HG03196 (cell line): ENCODE measurements at regions not wholly inside any gene's neighbourhood (a gene's known extent, or its start where the extent isn't known, plus 50 kb on each side); places are given as distances from the start of the nearest gene placed in this dataset.

Experiments
- ATAC-seq: cut with Tn5 transposase; IDR thresholded peaks from one replicate; pipeline ENCODE4 v1.9.1; 2021; ENCODE audit not compliant: unreplicated experiment

DNA sequence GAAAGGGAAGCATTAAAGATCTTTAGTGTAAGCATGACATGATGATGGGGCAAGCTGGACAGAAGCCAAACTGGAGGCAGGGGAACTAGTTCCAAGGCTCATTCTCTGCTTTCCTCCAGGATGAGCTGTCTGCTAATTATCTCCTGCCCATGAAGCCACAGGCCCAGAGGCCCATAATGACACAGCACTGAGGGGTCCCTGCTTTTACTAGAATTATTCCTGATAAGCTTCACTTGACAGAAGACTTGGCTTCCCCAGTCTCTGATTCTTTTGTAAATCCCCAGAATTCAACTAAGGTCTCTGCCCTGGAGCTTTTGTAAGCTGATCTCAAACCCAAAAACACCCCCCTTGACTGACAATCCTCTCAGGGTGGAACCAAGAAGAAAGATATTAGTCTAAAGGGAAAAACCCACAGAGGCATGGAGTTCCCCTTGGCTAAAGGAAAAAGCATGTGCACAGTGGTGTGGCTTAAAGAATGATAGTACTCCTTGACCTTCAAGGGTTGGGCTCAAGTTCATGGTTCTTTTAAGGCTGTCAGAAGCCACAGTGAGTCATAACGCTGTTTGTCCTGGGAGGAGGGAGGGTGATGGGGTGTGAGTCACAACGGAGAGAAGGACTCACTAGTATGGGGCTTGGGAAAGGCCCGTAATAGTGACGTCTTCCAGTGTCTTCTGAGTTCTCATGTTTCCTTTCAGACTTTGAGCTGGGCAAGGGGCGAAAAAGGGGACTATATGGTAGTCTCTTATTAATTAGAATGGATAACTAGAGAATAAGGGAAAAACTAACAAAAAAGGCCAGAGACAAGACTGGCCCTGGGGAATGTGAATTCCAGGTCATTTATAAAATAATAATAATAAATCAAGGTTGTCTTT, 146.0 kb upstream of the CPEB2 start:
- ATAC-seq: peak; percentile 98

DNA sequence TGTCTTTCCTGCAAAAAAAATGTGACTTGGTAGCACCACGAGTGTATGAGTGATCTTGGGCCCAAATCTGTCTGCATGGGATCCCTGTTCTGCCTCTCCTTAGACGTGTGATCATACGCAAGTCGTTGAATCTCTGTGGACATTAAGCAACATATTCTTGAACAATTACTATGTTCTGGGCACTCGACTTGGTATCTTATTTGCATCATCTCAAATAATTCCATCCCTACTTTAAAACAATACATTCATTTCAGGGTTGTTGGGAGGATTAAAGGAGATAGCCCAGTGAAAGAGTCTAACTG, 145.4 kb upstream of the CPEB2 start:
- ATAC-seq: no peak

DNA sequence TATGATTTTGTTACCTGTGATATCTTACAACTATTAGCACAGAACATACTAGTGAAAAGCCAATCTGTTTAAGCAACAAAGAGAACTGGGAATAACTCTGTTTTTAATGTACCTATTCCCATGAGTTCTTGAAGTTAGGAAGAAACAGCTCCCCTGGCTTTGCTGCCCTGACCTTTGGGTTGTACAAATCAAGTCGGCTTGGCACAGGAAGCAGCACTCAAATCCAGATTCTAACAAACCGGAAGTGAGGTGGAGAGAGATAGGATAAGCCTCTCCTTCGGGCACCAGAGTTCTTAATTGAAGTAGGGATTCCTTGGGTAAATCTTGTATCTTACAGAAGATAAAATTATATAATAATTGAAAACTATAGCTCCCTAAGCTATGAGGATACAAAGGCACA, 144.8 kb upstream of the CPEB2 start:
- ATAC-seq: no peak

DNA sequence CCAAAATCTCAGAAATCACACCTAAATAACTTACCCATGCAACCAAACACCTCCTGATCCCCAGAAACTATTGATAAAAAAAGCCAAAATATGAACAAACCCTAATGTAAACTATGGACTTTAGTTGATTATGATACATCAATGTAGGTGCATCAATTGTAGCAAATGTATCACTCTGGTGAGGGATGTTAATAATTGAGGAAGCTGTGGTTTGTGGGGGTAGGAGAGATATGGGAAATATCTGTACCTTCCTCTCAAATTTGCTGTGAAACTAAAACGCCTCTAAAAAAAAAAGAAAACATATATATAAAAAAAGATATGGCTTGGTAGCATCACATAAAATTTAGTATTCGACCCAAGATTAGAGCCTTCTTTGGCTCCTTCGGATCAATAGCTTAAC, 144.3 kb upstream of the CPEB2 start:
- ATAC-seq: no peak

DNA sequence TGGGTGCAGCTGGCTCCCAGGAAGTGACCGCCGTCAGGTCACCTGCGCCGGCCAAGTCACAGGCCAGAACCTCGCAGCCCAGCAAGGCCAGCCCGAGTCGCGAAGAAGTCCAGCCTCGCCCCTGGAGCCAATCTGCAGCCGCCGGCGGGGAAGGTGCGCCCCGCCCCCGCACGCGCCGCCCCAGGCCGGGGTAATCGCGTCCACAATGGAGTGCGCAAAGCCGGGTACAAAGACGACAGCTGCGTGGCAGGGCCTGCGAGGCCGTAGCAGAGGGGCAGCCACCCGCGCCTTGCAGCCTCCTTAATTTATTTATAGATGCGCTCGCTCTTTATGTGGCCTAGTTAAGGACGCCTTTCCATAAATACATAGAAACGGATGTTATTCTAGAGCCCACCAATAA, 139.4 kb upstream of the CPEB2 start:
- no peak for ATAC-seq

DNA sequence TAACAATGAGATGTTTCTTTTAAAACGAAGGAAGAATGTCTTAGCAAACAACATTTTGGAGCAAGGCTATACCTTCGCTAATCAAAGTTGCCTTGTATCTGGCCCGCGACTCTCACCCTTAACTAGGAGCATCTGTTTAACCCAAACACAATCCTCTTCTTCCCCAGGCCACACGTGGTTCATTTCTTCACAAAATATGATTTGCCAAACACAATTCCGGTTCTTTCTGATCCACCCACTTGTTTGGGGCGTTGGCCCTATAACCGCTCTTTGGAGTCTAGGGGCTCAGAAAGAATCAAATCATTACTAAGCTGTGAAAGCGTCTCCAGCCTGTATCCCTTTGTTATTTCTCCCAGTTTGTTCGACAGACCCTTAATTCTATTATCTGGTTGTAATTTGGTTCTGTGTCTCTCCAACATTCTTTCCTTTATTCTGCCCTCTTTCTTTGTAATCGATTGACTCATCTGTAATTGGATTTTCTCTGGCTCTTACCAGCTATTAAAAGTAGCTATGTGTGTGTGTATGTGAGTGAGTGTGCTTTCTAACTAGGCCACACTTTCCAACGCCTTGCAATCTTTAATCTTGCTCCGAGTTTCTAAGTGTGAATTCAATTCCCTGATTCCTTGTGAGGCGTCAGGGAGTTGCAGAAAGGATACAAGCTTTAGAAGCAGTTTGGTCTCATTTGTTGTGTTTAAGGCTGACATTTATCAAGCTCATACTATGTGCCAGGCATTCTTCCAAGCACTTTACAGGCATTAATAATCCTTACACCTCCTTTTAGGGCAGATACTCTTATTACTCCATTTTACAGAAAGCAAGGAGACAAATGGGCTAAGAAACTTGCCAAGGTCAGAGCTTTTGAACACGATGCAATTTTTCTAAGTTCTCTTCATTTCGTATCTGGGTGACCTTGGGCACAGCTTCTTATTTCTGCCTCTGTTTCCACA, 138.6 kb upstream of the CPEB2 start:
- no peak for ATAC-seq

DNA sequence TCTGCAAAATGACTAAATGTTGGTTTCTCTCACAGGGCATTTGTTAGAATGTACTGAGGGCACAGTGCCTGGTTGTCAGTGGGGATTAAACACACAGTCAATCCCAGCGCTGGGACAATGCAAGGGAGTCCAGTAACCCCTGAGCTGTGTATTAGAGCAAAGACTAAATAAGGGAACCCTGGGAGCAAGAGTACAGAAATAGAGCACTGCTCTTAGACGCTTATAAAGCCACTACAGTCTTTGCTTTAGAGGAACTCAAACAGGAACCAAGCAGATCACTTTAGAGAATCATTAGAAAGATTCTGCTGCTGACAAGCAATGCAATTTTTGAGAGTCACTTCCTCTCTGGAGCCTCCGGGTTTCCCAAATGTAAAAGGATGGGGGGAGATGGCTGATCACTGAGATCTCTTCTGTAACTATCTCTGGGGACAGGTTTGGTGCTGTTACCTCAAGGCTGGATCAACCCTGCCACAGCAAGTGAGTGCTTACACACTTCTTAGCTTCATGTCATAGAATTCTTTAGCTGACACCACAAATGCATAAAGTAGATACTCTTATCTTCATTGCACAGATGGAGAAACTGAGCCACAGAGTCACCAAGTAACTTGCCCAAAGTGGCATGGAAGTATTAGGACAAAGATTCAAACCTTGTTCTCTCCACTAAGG, 137.8 kb upstream of the CPEB2 start:
- ATAC-seq: no peak

DNA sequence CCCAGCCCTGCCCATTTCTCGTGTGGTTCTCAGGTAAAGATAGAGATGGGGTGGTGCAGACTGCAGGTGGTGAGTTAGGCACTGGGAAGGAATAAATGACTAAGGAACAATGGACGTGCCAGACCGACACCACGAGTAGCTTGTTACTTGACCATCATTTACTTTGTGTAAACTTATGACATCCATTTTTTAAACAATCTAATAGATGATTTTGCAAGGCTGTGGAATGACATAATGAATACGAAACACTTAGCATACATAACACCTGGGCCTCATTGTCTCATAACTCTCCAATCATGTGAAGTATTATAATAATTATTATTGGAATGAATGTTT, 137.3 kb upstream of the CPEB2 start:
- no peak for ATAC-seq

DNA sequence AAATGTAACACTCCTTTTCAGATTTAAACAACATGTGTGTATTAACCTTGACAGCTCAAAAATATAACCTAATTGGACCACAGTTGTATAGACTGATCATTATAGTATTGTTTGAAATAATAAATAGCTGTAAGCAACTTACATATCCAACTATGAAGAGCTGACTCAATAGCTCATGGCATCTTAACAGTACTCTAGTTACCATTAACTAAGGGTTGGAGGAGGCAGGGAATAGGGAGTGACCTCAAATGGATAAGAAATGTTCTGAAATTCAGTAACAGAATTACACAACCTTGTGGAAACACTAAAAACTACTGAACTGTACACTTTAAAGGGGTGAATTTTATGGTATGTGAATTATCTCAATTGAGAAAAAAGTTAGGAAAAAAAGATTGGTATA, 136.5 kb upstream of the CPEB2 start:
- no peak for ATAC-seq

DNA sequence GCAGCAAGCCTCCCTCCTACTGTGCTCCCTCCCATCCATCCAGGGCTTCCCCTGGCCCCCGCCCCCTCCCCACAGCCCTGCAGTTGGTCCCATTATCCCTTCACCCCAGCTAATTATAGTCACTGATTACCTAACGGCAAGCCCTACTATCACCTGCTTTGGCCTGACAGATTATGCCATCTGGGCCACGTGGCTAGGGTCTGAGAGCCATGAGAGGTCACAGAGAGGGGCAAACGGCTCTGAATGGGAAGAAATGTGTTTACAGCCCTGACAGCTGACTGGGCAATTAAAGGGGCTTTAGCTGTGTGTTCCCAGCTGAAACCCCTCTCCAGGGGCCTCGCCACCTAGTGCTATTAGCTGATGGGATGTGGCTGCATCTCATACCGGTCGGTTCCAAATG, 134.4 kb upstream of the CPEB2 start:
- ATAC-seq: no peak

DNA sequence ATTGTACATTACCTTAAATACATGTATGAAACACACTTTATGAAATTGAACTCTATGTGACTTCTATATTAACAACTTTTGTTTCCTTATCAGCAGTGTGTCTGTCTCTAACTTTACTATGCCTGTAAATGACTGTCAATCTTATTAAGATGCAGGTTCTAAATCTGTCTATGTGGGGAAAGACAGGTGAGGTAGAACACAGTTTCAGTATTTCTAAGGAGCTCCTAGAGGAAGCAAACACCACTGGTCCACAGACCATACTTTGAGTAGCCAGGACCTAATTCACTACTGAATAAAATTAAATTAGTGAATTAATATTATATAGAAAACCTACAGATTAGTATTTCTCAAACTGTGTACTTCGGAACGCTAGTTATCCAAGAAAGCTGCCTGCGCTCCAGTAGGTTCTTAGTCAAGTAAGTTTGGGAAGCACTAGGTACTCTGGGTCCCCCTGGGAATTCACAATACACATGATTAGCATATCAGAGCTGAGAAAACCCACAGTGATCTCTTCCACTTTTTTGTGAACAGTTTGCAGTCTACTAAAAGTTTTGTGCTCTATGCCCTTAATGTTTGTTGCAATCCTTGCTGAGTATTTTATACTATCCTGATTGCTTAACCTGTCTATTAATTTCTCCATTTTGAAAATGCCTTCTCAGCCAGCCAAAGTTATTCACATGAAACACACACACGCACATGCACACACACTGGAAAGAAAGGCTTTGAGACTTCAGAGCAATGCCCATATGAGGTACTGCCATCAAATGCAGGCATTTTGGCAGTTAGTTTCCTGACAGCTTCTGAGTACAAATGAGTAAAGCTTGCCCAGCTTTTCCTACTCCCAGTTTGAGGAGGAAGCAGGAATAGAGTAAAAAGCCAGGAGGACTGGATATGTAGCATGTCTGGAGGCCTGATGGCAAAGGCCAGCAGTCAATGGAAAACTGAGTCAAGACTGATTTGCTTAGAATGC, 133.6 kb upstream of the CPEB2 start:
- no peak for ATAC-seq

DNA sequence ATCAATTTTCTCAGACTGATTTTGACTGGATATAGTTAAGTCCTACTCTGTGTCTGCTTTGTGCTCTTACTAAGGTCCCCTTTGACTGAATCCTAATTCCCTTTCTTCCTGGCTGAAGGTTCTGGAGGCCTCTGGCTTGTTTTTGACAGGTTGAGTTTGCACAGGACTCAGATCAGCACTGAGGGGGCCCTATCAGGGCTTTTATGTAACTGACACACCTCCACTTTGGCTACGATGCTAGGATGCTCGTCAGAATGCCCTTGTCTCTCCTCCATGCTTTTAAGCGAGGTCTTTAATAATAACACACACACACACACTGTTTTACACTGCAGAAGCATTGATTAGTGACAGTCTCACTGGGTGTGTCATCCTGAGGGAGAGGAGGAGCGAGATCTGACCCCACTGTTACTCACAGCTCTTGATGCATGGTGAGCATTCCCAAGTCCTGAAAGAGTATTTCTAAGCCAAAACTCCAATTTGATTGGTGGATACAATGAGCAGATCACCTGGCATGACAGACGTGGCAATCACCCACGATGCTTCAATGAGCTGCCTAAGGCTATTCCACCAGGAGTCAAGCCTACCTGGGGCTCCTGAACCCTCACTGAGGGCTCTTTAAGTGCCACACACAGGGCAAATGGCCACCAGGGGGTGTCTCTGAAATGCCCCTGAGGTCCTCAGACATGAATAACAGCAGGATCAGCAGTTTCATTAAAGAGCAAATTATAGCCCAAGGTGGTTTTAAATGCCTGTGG, 130.4 kb upstream of the CPEB2 start:
- ATAC-seq: no peak

DNA sequence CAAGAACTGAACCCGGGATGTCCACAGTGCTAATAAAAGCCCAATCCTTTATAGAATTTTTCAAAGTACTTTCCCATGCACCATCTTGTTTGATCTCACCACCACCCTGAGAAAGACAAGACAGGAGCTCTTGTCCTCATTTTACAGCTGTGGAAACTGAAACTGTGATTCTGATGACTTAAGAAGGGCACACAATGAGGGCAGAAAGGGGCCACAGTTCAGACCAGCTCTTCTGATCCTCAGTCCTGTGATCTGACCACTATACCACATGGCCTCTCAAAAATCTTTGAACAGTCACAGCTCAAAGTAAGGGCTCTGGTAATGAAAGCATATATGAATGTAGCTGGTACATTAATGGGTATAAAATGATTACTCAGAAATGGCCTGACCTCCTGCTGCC, 127.3 kb upstream of the CPEB2 start:
- ATAC-seq: peak; percentile 71

DNA sequence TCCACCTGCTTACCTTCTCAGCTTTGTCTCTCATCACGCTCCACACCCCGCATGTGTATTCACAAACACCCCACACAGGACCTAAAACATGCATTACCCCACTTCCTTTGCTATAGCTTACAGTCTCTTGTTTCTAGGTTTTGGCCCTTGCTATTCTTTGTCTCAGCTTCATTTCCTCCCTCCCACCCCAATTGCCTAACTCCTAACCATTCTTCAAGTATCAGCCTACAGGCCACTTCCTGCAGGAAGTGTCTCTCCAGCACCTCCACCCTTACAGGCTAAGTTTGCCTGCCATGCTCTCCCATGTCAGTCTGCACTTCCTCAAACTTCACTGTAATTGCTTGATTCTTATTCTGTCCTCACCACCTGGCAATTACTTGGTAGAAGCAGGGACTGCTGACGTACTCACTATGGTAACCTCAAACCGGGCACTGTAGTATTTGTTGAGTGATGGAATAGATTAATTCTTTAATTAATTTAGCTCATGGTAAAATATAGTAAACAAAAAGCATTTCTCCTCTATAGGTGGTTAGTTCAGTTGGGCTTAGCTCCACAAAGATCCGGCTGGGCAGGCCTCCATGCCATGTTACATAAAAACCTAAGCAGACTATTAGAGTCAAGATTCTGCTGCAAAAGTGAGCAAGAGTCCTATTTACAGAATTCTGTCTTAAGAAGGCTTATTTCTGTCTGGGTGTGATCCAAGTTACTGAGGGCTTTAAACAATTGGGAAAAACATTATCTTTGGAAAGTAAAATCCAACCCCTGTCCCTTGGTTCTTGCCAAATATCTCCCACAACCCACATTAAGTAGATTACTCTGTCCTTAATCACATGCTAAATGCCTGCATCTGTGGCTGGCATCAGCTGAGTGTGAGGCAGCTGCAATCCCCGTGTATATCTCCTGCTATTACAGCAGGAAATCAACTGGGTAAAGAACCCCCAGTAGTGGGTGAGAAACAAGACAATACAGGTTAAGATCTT, 124.7 kb upstream of the CPEB2 start:
- ATAC-seq: peak; percentile 42

DNA sequence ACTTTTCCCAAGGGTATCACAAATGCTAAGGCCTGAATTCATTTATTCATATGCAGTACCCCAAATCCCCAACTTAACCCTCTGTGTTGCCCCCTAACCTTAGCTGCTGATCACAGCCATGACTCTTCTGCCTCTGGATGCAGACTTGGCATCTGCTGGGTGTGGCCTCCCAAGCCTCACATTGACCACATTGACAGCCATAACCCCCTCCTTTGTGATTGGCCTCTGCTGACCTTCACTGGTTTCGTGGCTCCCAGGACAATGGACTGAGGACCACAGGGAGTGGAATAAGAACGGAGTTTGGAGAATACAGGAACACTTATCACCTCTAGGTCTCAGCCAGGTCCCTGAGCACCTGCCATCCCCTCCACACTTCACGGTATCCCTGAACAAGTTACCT, 123.6 kb upstream of the CPEB2 start:
- ATAC-seq: no peak

DNA sequence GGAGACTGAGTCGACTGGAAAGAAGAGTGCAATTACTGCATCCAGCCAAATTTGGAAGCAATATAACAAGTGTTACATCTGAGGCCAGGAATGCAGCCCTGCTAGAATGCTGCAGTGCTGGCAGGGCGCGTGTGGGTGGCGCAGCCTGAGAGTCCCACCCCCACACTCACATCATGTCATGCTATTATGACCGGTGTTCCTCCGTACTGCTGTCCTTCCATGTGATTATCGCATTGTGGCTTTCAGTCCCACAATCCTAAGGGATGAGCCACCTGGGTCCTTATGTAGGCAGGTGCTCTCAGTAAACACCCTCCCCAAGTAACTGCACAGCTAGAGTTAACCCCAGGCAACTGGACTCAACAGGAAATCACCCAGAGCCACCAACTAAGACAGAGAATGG, 122.6 kb upstream of the CPEB2 start:
- no peak for ATAC-seq

DNA sequence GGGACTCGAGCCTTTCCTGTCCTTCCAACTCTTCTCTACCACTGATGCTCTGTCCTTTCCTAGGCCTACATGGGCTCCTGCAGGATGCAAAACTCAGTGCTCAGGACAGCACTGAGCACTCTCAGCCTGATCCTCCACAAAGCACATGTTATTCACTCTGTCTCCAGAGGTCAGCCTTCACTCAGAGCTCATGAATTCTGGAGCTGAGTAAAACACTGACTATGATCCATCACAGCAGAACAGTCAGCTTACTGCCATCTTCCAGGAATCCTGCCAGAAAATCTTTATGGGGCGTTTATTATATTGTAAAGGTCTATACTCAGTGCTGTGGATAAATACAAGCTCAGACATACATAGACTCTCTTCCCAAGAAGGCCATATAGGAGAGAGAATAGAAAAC, 121.5 kb upstream of the CPEB2 start:
- ATAC-seq: no peak

DNA sequence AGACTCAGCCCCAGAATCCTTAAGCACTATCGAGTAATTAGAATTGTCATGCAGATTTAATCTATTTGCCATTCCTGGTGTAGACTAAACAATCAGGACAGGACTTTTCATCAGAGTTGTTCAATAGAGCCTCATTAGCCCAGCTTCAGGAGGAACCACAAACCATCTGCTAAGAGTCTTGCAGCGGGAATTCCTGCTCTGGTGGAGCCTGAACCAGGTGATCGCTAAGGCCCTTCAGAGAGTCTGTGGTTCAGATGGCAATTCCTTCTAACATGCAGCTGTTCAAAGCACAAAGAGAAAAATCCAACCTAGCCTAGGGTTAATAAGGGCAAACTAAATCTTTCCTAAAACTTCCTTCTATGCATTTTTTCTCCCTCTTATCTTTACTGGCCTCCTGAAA, 119.1 kb upstream of the CPEB2 start:
- ATAC-seq: no peak

DNA sequence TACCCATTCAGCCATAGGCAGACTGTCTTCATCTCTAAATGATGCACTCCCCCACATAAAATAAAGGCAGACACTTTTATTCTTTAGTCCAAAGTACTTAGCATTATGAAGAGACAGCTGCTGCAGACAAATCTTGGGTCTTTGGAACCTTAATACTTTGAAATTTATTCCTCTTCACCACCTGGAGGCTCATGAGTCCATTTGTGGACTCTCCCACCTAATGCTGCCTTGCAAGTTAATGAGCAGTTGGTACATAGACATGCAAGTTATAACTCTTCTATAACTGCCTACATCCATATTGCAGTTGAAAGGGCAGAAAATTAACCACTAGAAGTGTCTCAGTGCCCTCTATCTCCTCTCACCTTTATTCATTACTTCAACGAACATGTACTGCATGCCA, 118.6 kb upstream of the CPEB2 start:
- no peak for ATAC-seq
